AG04449 (cell line): ENCODE measurements at regions not wholly inside any gene's neighbourhood (a gene's known extent, or its start where the extent isn't known, plus 50 kb on each side); places are given as distances from the start of the nearest gene placed in this dataset.
"Not testable (repeated sequence)": the region's sequence is repeated elsewhere in the genome, so short reads cannot be mapped to it uniquely, and the experiment has no call there.

Source experiments
- CTCF ChIA-PET: fragments of 350-600 bp; formaldehyde crosslinking; extraction: SDS; loops from one replicate; lab custom pipeline; 2021; ENCODE audit warnings: antibody characterized with exemption; lab: Yijun Ruan, JAX
- POLR2A ChIA-PET: fragments of 400-600, 350-600 bp; formaldehyde crosslinking; extraction: SDS; loops from one replicate; lab custom pipeline; 2020; ENCODE audit warnings: antibody characterized with exemption, inconsistent platforms; lab: Yijun Ruan, JAX
- DNase-seq: peaks from one replicate; pipeline ENCODE4 v3.0.0-alpha.2; 2010; ENCODE audit warnings: low read depth, low spot score
- H3K4me3 ChIP-seq: 2 replicates; pipeline ENCODE4 v1.5.1; 2011; ENCODE audit warnings: low read depth, mild to moderate bottlenecking, control low read depth, low read length
- CTCF ChIP-seq: IDR thresholded peaks from one replicate; pipeline ENCODE4 v1.5.1; 2011; ENCODE audit warnings: mild to moderate bottlenecking, moderate library complexity, low read length, control low read depth, inconsistent platforms; ENCODE audit not compliant: insufficient read depth; ENCODE audit errors: missing control alignments

GRCh38 chr12:89768586-89769482 lies 60.2 kb upstream of the ATP2B1 start:
- TF ChIP-seq CTCF: no peak
- DNase-seq: peak; percentile 97
- ChIA-PET POLR2A (interaction anchor here (0.5 to 1.0 kb wide), 4 partner anchors 12 to 151 kb away, joined by 3 read pairs; partner anchors contain the start of gene ATP2B1), CTCF (interaction anchor here (1.4 kb wide), 1 partner anchor 8 kb away, joined by 4 read pairs; no protein-coding TSS in a partner anchor)
- H3K4me3 ChIP-seq: no peak overlapping the region

DNA sequence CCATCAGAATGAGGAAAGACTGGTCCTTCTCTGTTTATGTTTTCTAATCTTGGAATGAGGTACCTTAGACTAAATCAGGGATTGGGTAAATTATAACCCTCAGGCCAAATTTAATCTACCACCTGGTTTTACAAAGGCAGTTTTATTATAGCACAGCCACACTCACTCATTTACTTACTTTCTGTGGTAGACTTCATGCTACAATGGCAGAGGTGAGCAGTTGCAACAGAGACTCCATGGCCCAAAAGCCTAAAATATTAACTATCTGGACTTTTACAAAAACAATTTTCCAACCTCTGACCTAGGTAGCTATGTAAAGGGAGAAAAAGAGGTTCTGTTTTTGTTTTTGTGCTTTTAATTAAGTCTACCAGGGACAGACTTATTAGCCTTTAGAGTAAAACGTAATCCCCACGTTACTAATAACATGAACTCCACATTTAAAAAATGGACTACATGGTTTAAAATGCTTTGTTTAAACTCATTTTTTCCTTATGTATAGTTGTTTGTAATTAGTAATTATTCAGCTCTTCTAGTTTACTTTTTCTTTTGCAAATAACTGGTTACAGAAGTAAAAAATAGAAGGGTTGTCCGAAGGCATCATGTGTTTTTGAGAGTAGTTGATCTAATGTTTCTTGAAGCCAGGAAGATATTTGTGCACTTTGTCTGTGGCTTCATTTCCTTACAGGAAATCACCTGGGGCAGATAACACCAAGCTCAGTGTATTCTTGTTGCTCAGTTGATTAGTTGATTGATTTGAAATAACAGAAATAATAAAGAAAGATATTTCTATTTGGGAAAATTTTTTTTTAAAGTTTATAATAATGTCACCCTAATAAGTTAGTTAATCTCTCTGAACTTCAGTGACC lies 57.6 kb upstream of the ATP2B1 start:
- no peak for DNase-seq
- CTCF ChIA-PET: interaction anchor here (1.4 kb wide), 1 partner anchor 57 kb away, joined by 3 read pairs; the partner anchor contains the start of gene ATP2B1
- TF ChIP-seq CTCF: no peak
- POLR2A ChIA-PET: interaction anchor here (1.2 kb wide), 1 partner anchor 57 kb away, joined by 7 read pairs; no protein-coding TSS in a partner anchor
- H3K4me3 ChIP-seq: no peak overlapping the region

DNA sequence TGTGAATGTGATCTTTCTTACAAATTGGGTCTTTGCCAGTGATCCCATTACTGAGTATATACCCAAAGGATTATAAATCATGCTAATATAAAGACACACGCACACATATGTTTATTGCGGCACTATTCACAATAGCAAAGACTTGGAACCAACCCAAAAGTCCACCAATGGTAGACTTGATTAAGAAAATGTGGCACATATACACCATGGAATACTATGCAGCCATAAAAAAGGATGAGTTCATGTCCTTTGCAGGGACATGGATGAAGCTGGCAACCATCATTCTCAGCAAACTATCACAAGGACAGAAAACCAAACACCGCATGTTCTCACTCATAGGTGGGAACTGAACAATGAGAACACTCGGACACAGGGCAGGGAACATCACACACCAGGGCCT lies 55.5 kb upstream of the ATP2B1 start:
- H3K4me3 ChIP-seq, POLR2A ChIA-PET, CTCF ChIA-PET, DNase-seq: not testable (repeated sequence)

GRCh38 chr12:89762498-89763170 lies 54.0 kb upstream of the ATP2B1 start:
- H3K4me3 ChIP-seq: no peak overlapping the region
- ChIA-PET POLR2A (no interaction called here), CTCF (no interaction called here)
- no peak for TF ChIP-seq CTCF
- no peak for DNase-seq

DNA sequence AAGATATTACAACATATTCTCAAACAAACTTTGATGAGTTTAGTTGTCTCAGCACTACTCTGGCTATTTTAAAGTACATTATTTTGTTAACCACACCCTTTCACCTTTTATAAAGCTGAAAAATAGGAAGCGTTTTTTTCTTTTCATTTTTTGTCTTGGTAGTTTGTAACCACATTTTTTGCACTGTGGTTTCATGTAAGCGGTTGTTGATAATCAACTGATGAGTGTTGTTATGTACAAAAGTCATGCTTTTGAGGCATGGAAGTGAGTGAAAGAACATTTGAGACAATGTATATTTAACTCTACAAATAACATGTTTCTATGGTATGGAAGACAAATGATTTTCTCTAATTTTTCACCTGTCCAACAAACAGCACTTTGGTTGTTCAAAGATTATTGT lies 52.1 kb upstream of the ATP2B1 start:
- POLR2A ChIA-PET: no interaction called here
- DNase-seq: no peak
- CTCF ChIA-PET: interaction anchor here (1.4 to 1.5 kb wide), 2 partner anchors 8 to 11 kb away, joined by 4 to 5 read pairs; no protein-coding TSS in a partner anchor
- no peak for TF ChIP-seq CTCF
- H3K4me3 ChIP-seq: no peak overlapping the region
